Medulla oblongata (tissue), 1 donor: ENCODE measurements at regions not wholly inside any gene's neighbourhood (a gene's known extent, or its start where the extent isn't known, plus 50 kb on each side); places are given as distances from the start of the nearest gene placed in this dataset.

ENCODE experiments used
- DNase-seq: peaks from one replicate; pipeline ENCODE4 v3.0.0-alpha.2; 2015; ENCODE audit errors: extremely low spot score

DNA sequence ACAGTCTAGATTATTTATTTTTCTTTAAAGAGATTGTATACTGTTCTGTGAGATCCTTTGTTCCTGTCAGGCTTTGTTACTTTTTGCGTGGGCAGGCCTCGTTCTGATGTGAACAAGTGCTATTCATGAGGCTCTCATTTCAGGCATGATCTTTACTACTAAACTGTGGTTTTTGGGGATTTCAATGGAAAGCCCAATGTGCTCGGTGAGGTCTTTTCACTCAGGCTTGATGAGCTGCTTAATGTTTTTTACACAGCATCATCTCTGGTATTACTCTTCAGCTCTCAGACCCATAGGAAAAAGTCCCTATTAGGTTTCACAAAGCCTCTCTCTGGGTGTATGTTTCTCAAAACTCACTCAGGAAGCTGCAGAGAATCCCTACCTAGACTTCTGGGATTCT lies 419.4 kb downstream of the GPATCH2 start:
- no peak for DNase-seq

DNA sequence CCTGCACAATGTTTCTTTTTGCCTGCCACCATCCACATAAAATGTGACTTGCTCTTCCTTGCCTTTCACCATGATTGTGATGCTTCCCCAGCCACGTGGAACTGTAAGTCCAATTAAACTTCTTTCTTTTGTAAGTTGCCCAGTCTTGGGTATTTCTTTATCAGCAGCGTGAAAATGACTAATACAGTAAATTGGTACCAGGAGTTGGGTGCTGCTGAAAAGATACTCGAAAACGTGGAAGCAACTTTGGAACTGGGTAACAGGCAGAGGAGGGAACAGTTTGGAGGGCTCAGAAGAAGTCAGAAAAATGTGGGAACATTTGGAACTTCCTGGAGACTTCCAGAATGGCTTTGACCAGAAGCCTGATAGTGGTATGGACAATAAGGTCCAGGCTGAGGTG lies 425.3 kb downstream of the GPATCH2 start:
- no peak for DNase-seq

DNA sequence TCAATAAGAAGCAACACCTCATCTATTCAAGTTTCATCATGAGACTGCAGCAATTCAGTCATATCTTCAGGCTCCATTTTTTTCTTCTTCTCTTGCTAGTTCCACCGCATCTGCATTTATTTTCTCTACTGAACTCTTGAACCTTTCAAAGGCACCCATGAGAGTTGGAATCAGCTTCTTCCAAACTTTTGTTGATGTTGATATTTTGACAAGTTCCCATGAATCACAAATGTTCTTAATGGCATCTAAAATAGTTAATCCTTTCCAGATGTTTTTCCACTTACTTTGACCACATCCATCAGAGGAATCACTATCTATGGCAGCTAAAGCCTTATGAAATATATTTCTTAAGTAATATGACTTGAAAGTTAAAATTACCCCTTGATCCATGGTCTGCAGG lies 434.3 kb downstream of the GPATCH2 start:
- no peak for DNase-seq

DNA sequence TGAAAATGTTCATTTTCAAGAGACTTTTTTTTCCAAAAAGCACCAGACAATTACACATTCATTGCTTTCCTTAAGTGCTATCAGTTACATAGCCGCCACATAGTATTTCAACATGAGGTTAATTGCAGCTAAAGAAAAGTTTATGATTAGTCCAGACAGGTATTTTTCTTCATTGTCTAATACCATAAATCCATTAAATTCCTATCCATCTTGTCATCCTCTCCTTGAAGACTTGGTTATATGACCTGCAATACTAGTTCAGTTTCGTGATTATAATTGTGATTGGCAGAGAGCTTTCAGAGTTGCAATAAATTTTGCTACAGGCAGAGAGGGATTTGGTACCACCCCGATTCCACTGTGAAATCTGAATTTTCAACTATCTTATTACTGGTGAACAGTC lies 437.7 kb downstream of the GPATCH2 start:
- no peak for DNase-seq

DNA sequence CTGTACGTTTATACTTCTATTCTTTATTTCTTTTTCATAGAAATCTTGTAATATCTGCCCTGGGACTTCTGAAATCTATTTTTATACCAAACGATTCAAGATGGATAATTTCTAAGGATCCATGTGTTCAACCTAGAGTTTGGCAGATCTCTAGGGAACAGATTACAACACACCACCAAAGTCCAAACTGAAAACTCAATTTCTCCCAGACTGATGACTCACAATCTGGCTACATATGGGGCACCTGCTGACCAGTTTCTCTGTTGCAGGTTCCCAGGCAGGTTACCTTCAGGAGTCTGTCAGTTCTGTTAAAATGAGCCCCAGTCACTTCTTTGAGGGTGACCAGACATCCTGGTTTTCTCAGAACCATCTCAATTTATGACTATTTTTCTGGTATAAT lies 439.4 kb downstream of the GPATCH2 start:
- no peak for DNase-seq

DNA sequence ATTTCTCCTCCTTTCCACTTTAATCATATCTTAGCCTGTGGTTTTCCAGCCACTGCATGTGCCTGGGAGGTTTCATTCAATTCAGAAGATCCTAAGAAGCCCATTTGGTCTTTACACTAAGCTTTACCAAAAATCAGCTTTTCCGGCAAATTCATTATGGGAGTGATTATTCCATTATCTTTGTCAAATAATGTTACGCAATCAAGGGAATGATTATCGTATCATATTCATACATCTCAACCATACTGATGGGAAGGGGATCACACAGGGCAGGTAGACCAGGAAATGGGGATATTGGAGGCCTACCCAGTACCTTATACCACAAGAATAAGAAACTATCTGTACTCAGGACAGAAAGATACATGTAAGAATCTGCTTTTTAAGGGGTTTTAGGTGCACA lies 440.5 kb downstream of the GPATCH2 start:
- no peak for DNase-seq

DNA sequence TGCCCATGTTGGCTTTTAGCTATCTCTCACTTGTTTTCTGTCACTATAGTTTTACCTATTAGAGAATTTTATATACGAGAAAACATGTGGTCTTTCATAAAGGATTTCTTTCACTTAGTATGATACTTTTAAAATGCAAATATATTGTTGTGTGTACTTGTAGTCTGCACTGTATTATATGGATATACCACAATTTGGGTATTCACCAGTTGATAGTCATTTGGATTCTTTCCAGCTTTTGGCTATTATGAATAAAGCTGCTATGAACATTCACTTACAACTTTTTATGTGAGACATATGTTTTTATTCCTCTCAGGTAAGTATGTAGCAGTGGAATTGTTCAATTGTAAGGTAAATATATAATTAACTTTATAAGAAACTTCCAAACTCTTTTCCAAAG lies 441.5 kb downstream of the GPATCH2 start:
- no peak for DNase-seq

DNA sequence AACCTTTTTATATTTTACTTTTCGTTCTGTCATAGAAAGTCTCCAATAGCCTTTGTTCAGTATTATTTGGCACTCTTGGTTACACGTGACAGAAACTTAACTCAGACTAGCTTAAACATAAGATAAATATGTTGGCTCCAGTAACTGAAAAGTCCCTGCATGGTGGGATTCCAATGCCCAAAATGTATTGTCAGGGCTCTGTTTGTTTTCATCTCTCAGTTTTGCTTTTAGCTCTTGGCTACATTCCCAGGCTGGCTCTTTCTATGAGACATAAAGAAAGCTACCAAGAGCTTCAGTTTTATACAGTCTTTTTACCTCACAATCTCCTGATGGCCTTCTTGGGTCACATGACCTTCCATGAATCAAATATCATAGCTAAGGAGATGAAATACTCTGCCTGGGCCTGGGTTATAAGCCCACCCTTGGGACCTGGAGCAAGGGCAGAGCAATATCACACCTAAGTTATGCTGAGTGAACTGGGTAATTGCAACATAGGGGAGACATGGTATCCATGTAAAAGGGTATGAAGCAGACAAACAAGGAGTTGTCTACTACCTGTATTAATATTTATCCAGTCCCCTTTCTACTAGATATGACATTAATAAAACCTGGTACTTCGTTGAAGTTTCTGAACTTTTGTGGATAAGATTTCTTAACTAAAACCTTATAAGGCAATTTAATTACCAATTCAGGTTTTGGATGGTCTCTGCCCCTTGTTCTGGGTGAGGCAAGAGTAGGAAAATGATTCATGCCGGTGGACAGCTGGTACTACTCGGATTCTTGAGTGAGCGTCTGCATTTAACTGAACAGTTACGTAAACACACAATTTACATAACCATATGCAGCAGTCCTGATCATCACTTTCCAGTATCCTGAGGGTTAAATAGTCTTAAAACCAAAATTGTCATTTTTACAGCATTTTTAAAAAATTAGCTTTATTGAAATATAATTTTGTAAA lies 442.3 kb downstream of the GPATCH2 start:
- DNase-seq: no peak

DNA sequence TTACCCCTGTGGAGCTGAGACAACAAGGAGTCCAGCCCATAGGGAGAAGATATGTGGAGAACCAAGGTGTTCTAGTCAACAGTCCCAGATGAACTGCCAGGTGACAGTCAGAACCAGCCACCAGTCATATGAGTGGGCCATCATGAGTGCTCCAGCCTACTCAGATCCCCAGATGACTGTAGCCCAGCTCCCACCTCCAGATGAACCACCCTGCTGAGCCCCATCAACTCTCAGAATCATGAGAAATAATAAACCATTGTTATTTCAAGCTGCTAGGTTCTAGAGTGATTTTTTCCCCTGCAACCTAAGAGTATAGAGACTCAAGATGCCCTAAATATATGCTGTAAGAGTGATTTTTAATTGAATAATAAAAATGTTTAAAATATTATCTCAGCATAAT lies 444.2 kb downstream of the GPATCH2 start:
- DNase-seq: no peak

DNA sequence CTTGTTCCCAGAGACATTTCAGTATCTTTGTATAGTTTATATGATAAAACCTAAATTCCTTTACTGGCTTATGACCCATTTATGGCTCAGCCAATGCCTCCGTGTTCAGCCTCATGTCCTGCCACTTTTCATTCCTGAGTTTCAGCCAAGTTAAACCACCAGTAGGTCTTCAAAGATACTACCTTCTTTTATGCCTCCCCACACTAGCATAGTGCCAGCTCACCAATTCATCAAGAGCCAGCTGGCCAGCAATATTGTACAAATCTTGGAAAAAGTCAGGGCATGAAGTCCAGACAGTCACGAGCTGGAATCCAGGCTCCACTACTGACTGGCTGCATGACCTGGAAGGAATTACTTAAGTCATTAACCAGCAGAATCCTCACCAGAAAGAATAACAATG lies 446.0 kb downstream of the GPATCH2 start:
- DNase-seq: peak; percentile 43

DNA sequence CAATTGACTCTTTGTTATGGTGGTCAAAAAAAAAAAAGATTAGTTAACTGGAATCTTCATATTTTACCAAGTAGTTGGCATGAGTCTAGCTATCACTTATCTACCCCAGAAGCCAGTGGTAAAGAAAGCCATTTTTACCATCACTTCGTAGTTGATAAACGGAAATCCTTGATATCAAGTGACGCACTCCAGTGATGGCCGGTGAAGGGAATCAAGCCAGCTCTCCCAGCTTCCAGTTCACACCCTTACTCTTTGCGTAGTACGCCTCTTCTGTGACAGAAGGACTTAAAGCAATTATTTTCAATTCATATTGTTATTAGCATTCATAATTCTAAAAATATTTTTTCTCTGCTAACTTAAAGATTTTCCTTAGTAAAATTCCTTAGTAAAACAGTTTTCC lies 447.9 kb downstream of the GPATCH2 start:
- no peak for DNase-seq

DNA sequence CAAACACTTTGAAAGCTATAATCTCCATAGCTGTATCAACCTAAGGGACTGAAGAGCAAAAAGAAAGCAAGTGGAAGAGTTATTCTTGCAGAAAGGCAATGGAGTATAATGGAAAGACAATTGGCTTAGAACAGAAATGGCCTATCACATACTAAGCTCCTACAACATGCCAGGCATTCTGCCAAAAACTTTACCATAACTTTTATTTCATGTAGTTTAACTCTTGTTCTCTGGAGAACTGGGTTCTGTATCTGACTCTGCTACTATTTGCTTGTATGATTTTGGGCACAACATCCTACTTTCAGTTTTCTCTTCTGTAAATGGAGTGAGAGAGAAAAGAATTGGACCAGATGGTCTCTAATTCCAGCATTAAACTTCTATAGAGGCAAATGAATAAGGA lies 449.1 kb downstream of the GPATCH2 start:
- no peak for DNase-seq

DNA sequence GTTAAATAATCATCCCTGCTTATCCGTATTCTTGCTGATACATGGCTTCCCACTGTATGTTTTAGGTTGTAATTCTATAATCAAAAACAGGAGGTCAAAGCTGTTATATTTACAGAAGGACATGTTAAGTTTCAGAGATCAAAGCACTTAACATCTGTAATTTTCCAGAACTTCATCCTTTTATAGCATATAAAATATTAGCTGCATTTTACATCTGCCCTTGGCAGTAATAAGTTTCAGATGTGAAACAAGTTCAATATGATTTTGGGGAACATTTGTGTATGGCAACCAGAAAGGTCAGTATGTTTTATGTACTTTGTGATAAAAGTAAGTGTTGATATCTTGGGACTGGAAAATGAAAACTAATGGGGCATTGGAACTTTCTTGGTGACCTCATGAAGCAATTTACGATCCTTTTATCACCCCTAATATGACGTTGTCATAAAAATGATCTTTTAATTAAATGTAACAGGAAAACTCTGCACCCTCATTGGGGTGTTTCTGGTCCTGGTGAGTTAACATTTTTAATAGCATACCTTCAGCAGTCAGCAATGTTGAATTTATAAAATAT lies 449.6 kb downstream of the GPATCH2 start:
- DNase-seq: no peak

DNA sequence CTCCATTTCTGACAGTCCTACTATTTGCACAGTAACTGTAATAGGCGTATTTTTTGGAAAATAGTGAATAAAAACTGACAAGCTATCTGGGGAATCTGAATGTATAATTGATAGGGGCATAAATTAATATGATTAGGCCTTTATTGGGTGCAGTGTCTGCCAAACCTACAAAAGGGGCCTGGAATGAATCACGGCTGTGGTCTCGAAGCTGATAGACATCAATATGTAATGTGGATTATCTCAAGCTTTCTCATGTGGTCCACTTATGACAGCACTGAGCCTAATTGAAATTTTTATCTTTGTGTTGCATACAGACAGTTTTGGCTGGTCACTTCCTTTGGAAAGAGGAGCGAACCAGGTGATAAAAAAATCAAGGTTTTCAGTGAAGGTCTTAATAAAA lies 450.4 kb downstream of the GPATCH2 start:
- no peak for DNase-seq

DNA sequence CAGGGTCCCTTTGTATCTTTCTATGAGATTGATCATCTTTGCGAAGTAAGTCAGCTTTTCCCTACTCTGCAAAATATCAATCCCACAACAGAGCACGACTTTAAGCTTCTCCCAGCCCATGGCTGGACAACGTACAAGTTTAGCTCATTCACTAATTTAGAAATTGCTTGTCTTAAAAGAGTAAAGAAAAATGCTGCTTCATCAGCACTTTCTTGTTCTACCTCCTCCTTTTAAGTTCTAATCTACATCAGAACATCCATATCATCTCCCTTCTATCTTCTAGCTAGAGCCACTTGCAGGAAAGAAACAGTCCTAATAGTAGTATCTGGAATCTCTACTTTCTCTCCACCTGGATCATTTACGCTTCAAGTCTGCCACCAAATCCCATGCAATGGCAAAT lies 441.2 kb upstream of the ESRRG start:
- DNase-seq: no peak

DNA sequence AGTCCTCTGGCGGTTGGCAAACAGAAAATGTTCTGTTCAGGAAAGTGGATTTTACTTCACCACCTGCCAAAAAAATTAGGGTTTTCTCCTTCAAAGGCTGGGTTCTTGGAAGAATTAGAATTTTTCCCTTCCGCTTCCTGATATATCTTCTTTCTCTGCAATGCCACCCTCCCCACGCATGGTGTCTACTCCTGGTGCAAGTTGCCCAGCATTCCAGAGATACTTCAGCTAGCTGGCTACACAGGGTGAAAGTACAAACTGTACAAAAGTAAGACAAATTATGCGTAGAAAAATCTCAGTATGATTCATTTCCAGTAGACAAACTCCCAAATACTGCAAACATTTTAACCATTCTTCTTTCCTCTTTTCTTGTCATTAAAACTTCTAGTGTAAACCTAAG lies 430.1 kb upstream of the ESRRG start:
- no peak for DNase-seq

DNA sequence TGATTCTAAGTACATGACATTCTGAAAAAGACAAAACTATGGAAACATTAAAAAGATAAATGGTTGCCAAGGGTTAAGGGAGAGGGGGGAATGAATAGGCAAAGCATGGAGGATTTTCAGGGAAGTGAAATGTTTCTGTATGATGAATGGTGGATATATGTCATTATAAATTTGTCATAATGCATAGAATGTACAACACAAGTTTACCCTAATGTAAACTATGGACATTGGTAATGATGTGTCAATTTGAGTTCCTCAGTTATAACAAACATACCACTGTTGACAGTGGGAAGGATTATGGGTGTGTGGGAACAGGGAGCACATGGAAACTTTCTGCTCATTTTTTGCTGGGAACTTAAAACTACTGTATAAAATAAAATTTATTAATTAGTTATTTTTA lies 427.1 kb upstream of the ESRRG start:
- no peak for DNase-seq

DNA sequence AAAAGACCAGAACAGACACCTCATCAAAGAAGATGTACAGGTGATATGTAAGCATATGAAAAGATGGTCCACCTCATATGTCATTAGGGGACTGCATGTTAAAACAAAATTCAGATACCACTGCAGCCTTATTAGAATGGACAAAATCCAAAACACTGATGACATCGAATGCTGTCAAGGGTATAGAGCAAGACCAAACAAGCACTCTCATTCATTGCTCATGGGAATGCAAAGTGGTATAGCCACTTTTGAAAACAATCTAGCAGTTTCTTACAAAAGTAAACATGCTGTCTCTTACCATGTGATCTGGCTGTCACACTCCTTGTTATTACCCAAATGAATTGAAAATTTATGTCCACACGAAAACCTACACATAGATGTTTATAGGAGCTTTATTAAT lies 426.6 kb upstream of the ESRRG start:
- no peak for DNase-seq

DNA sequence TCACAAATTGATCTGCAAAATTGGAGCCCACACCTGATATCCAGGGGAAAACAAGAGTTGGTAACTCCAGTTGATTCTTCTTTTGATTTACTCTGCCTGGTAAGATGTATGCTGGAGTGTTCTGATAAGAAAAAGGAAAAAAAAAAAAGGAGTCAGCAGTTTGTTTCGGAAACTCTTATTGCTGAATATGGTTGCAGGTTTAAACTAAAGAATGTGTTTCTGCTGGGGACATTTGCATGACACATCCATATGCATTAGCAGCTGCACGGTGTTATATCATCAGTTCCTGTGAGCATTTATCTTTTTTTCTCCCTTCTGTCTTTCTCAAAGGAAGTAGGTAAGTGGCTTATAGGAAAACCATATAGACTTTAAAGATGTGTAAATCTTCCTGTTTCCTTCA lies 418.5 kb upstream of the ESRRG start:
- no peak for DNase-seq

DNA sequence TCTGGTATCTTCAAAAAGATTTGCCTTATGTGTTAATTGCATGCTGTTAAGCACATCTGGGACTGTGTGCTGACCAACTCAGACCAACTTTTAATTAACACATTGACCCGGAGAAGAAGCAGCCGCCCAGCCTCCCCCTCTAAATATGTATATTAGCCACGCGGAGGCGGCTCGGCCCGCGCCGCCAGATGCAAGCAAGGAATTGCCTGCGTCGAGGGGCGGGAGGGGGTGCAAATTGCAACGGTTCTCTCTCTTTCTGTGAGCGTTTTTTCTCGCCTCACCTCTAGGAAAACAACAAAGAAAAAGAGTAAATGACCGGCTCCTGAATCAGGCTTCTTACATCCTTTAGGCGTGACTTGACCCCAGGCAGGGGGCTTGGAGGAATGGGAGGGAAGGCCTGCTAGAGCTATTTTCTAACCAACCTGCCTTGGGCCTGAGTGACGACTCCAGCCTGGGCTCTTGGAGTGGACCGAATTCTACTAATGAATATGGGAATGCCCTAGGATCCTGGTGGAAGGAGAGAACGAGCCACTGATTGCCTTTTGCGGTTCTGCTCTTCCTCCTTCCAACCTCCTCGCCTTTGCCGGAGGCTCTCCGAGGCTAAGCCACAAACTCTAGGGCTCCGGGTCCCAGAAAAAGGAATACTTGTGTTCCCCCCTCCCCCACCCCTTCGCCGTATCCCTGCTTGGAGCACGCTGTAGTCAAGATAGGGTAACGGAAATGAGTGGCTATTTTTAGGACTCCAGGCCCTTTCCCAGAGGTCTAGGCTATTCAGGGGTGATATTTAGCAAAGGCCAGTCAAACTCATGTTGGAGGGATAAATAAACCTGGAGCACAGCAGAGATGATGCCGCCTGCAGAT lies 417.0 kb upstream of the ESRRG start:
- DNase-seq: no peak

DNA sequence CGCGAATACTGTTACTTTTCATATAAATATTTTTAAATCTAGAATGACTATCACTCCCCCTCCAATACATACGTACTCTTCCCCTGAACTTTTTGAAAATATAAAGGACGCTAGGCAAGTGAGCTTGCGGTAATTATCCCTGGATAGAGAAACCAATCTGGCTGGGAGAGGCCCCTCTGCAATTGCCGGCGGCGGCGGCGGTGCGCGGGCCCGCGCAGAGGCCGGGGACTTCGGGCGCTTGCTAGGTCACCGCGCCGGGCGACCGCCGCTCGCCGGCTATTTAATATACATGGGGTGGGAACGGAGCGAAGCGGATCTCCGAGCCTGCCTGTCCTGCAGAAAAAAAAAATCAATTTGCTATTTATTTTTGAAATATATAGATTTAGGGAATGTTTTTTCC lies 416.3 kb upstream of the ESRRG start:
- DNase-seq: no peak

DNA sequence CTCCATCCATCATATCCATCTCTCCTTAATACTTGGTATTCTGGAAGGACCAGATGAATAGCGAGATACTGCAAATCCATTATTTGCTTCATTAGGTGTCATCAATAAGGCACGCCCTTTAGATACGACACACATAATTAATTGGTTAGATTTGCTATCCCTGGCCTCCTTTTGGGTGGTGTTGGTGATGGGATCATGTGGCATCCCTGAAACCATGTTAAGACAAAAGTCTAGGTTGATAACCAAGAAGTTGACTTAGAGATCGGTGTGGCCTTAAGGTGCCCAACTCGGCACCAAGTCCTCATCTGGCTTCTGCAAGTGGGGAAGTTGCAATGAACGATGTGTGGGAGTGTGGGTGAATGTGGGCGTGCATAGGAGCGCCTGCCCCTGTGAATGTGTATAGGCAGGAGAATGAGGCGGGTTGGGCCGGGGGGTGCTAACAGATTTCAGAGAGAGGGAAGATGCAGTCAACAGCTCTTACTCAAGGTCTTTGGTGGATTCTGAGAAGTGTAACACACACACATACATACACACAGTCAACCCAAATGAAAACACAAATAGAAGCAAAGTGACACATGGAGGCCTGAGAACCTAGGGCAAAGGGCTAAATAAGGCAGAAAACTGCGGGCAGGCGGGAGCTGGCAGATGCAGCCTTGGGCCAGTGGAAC lies 415.7 kb upstream of the ESRRG start:
- DNase-seq: no peak
